ENCODE measurements at regions not wholly inside any gene's neighbourhood (a gene's known extent, or its start where the extent isn't known, plus 50 kb on each side); places are given as distances from the start of the nearest gene placed in this dataset.

GRCh38 chr6:67199425-67199824 lies 1435.7 kb upstream of the ADGRB3 start:
- WGBS (ENCODE audit: low lambda C conversion rate, missing lambda C conversion rate), result 69% methylated on average over 6 of the region's 6 CpGs
- H2AFZ ChIP-seq, result no peak overlapping the region
- H3K36me3 ChIP-seq (replicated peaks; ENCODE audit: insufficient read depth, low read depth), result no peaks in the 10 kb centered on the region
- H3K79me2 ChIP-seq, result no peaks in the 10 kb centered on the region
- H4K20me1 ChIP-seq (ENCODE audit: insufficient read depth, poor library complexity, severe bottlenecking), result no peaks in the 10 kb centered on the region
- H3K9me2 ChIP-seq (replicated peaks; ENCODE audit: insufficient read depth), result no peaks in the 10 kb centered on the region
- H3K4me3 ChIP-seq, result no peak overlapping the region
- no peaks in the 10 kb centered on the region for H3K4me1 ChIP-seq (ENCODE audit: insufficient read depth)
- H3K27me3 ChIP-seq, result no peaks in the 10 kb centered on the region
- DNase-seq (ENCODE audit: low spot score), result no peak
- H3K27ac ChIP-seq, result no peak overlapping the region
- H3K4me2 ChIP-seq, result no peak overlapping the region
- H3K9me3 ChIP-seq (ENCODE audit: low read depth), result no peaks in the 10 kb centered on the region
- no peak for TF ChIP-seq EZH2 (IDR thresholded peaks at IDR 0.05; ENCODE audit: borderline replicate concordance)
- TF ChIP-seq, protein P1, sequence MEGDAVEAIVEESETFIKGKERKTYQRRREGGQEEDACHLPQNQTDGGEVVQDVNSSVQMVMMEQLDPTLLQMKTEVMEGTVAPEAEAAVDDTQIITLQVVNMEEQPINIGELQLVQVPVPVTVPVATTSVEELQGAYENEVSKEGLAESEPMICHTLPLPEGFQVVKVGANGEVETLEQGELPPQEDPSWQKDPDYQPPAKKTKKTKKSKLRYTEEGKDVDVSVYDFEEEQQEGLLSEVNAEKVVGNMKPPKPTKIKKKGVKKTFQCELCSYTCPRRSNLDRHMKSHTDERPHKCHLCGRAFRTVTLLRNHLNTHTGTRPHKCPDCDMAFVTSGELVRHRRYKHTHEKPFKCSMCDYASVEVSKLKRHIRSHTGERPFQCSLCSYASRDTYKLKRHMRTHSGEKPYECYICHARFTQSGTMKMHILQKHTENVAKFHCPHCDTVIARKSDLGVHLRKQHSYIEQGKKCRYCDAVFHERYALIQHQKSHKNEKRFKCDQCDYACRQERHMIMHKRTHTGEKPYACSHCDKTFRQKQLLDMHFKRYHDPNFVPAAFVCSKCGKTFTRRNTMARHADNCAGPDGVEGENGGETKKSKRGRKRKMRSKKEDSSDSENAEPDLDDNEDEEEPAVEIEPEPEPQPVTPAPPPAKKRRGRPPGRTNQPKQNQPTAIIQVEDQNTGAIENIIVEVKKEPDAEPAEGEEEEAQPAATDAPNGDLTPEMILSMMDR (IDR thresholded peaks at IDR 0.05; ENCODE audit: poor library complexity), result no peak
- no peak for TF ChIP-seq EZH2phosphoT487 (IDR thresholded peaks at IDR 0.05; ENCODE audit: low read depth, severe bottlenecking, unreplicated experiment)

DNA sequence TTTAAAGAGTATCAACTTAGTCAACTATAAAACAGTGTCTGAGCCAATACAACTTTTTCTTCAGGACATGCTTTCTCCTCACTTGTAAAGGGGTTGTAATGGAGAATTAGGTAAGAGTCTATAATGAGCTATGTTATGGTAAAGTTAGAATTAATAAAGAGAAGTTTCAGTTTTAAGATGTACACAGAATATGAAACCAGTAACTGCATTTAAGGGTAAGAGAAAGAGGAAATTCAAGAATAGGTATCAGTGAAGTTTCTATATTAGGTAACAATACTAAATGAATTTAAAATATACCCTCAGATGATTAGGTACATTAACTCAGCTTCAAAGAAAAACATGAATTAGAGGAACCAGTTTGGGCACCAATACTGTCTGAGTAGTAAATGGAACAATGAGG lies 1444.3 kb upstream of the ADGRB3 start:
- no peaks in the 10 kb centered on the region for H3K79me2 ChIP-seq
- no peaks in the 10 kb centered on the region for H3K9me2 ChIP-seq (replicated peaks; ENCODE audit: insufficient read depth)
- H3K36me3 ChIP-seq (replicated peaks; ENCODE audit: insufficient read depth, low read depth), result no peaks in the 10 kb centered on the region
- H3K4me1 ChIP-seq (ENCODE audit: insufficient read depth), result no peaks in the 10 kb centered on the region
- H4K20me1 ChIP-seq (ENCODE audit: insufficient read depth, poor library complexity, severe bottlenecking), result no peaks in the 10 kb centered on the region
- TF ChIP-seq, protein P1 (IDR thresholded peaks at IDR 0.05; ENCODE audit: poor library complexity), result no peak
- no peaks in the 10 kb centered on the region for H3K27me3 ChIP-seq
- no peak for DNase-seq (ENCODE audit: low spot score)
- H2AFZ ChIP-seq, result no peak overlapping the region
- H3K27ac ChIP-seq, result no peak overlapping the region
- H3K4me2 ChIP-seq, result no peak overlapping the region
- no peaks in the 10 kb centered on the region for H3K9me3 ChIP-seq (ENCODE audit: low read depth)
- no peak overlapping the region for H3K4me3 ChIP-seq

- no peaks in the 10 kb centered on the region for H4K20me1 ChIP-seq (ENCODE audit: insufficient read depth, poor library complexity, severe bottlenecking)
- H3K27ac ChIP-seq, result no peak overlapping the region
- no peaks in the 10 kb centered on the region for H3K4me1 ChIP-seq (ENCODE audit: insufficient read depth)
- H2AFZ ChIP-seq, result no peak overlapping the region
- H3K36me3 ChIP-seq (replicated peaks; ENCODE audit: insufficient read depth, low read depth), result no peaks in the 10 kb centered on the region
- H3K27me3 ChIP-seq, result no peaks in the 10 kb centered on the region
- H3K4me3 ChIP-seq, result no peak overlapping the region
- TF ChIP-seq, protein P1 (IDR thresholded peaks at IDR 0.05; ENCODE audit: poor library complexity), result no peak
- TF ChIP-seq EZH2 (IDR thresholded peaks at IDR 0.05; ENCODE audit: borderline replicate concordance) (no peak), EZH2phosphoT487 (IDR thresholded peaks at IDR 0.05; ENCODE audit: low read depth, severe bottlenecking, unreplicated experiment) (no peak)
- no peak for DNase-seq (ENCODE audit: low spot score)
- WGBS (ENCODE audit: low lambda C conversion rate, missing lambda C conversion rate), result 64% methylated on average over 1 of the region's 1 CpG
- H3K79me2 ChIP-seq, result no peaks in the 10 kb centered on the region
- no peak overlapping the region for H3K4me2 ChIP-seq
- no peaks in the 10 kb centered on the region for H3K9me3 ChIP-seq (ENCODE audit: low read depth)
- no peaks in the 10 kb centered on the region for H3K9me2 ChIP-seq (replicated peaks; ENCODE audit: insufficient read depth)
Measured at GRCh38 chr6:67184405-67184804, 1450.7 kb upstream of the ADGRB3 start.

- Histone ChIP-seq H3K4me2 (no peak overlapping the region), H3K9me2 (replicated peaks; ENCODE audit: insufficient read depth) (no peaks in the 10 kb centered on the region), H2AFZ (no peak overlapping the region), H3K27ac (no peak overlapping the region), H3K4me1 (ENCODE audit: insufficient read depth) (no peaks in the 10 kb centered on the region), H3K27me3 (no peaks in the 10 kb centered on the region), H3K4me3 (no peak overlapping the region), H3K79me2 (no peaks in the 10 kb centered on the region), H4K20me1 (ENCODE audit: insufficient read depth, poor library complexity, severe bottlenecking) (no peaks in the 10 kb centered on the region), H3K9me3 (ENCODE audit: low read depth) (no peaks in the 10 kb centered on the region), H3K36me3 (replicated peaks; ENCODE audit: insufficient read depth, low read depth) (no peaks in the 10 kb centered on the region)
- TF ChIP-seq, protein P1 (IDR thresholded peaks at IDR 0.05; ENCODE audit: poor library complexity), result no peak
- no peak for TF ChIP-seq EZH2phosphoT487 (IDR thresholded peaks at IDR 0.05; ENCODE audit: low read depth, severe bottlenecking, unreplicated experiment)
- TF ChIP-seq EZH2 (IDR thresholded peaks at IDR 0.05; ENCODE audit: borderline replicate concordance), result no peak
- no peak for DNase-seq (ENCODE audit: low spot score)
- WGBS (ENCODE audit: low lambda C conversion rate, missing lambda C conversion rate), result 59% methylated on average over 1 of the region's 1 CpG
Measured at GRCh38 chr6:67175101-67175500, 1460.0 kb upstream of the ADGRB3 start.

Measured in hepatocyte (in vitro differentiated cells).